AG10803 (cell line): ENCODE measurements at regions not wholly inside any gene's neighbourhood (a gene's known extent, or its start where the extent isn't known, plus 50 kb on each side); places are given as distances from the start of the nearest gene placed in this dataset.

Source experiments
- DNase-seq: peaks from one replicate; pipeline ENCODE4 v3.0.0; 2010; ENCODE audit warnings: low read depth
- H3K4me3 ChIP-seq: 2 replicates; pipeline ENCODE4 v1.5.1; 2011; ENCODE audit warnings: mild to moderate bottlenecking, low read length, control low read depth
- CTCF ChIP-seq: conservative IDR thresholded peaks from 2 replicates; pipeline ENCODE4 v1.5.1; 2011; ENCODE audit warnings: mild to moderate bottlenecking, low read length, control low read depth, inconsistent platforms

DNA sequence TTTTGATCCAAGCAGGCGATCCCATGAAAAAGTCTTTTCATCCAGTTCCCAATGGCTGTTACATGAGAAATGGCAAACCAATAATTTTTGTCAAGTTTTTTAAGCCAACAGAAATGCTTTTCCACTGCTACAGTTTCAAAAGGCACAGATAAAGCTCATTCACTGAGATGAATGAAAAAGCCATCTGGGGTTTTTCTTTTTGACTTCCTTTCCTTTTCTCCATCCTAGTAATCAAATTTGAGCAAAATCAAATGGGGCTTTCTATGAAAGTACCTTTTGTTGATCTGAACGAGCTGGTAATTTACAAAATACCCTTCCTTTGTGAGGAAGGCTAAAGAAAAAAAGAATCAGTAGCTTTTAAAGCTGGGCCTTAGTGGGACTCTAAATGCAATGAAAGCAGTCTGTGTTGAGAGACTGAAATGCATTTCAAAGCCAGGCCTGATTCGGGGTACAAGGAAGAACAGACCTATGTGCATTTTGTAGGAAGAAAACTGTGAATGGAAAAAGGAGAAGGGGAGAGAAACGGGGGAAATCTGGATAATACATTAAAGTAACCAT, 185.2 kb upstream of the DNAJC19 start:
- H3K4me3 ChIP-seq: no peak overlapping the region
- DNase-seq: no peak
- no peak for TF ChIP-seq CTCF

DNA sequence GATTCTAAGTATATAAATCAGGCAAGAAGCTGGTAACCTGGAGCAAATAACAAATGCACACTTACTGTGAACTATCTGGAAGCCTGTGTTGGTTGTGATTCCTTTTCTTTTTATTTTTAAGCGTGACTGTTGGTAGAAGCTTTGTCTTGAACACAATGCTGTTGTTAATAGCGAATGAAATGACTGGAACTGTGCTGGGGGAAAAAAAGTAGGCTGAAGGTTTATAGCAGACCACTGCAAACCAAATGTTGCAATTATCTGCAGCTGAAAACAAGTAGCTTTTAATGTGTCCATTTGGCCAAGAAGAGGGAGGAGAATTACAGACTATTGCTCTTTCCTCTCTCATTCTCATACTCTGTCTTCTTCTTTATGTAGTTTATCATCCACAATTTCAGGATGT, 184.5 kb upstream of the DNAJC19 start:
- DNase-seq: no peak
- no peak for TF ChIP-seq CTCF
- no peak overlapping the region for H3K4me3 ChIP-seq

GRCh38 chr3:181173227-181173626, 183.7 kb upstream of the DNAJC19 start:
- H3K4me3 ChIP-seq: no peak overlapping the region
- no peak for TF ChIP-seq CTCF
- no peak for DNase-seq

GRCh38 chr3:181134873-181135272, 145.3 kb upstream of the DNAJC19 start:
- TF ChIP-seq CTCF: no peak
- no peak for DNase-seq
- no peak overlapping the region for H3K4me3 ChIP-seq

DNA sequence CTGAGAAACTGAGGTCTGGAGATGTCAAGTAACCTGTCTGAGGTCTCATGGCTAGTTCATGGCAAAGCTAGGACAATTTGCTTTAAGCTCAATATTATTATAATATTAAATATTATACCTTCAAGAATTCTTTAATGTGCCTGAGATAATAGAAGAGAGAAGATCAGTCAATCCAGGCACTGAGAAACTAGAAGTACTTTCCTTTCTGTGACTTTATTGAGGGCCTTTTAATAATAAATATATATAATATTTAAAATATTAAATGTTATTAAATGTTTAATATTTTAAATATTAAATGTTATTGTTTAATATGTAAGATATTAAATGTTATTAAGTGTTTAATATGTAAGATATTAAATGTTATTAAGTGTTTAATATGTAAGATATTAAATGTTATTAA, 144.3 kb upstream of the DNAJC19 start:
- no peak for TF ChIP-seq CTCF
- DNase-seq: no peak
- H3K4me3 ChIP-seq: no peak overlapping the region

- no peak overlapping the region for H3K4me3 ChIP-seq
- DNase-seq: no peak
- TF ChIP-seq CTCF: no peak
Observed at GRCh38 chr3:181105646-181106045, 116.1 kb upstream of the DNAJC19 start.

DNA sequence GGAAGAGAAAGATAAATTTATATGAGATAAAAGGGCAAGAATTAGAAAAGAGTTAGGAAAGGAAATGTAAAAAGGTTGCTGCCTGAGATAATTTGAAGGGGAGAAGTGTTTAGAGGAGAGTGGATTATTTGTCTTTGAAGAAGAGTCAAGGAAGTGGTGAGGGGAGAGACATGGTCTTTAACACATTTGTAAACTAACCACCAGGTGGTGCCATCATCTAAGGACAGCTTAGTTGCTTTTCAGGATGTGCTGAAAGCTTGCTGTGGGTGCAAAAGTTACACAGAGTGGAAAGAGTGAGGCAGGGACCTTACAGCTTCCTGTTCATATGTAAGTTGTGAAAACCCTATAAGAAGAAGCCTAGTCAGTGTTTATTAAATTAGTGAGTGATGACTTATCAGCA, 114.1 kb upstream of the DNAJC19 start:
- no peak overlapping the region for H3K4me3 ChIP-seq
- no peak for TF ChIP-seq CTCF
- DNase-seq: no peak
